ENCODE measurements at regions not wholly inside any gene's neighbourhood (a gene's known extent, or its start where the extent isn't known, plus 50 kb on each side); places are given as distances from the start of the nearest gene placed in this dataset.
"Not testable (repeated sequence)": the region's sequence is repeated elsewhere in the genome, so short reads cannot be mapped to it uniquely, and the experiment has no call there.

- TF ChIP-seq CTCF (IDR thresholded peaks at IDR 0.05; ENCODE audit: unreplicated experiment in 3 of 3), result no peak
- Mint-ChIP-seq H3K27me3 (ENCODE audit: low read depth) (peaks cover 3% of the 10 kb centered on the region), H3K9me3 (peaks cover under 1% of the 10 kb centered on the region), H3K4me1 (peaks cover 7% of the 10 kb centered on the region), H3K36me3 (ENCODE audit: low read depth) (no peaks in the 10 kb centered on the region), H3K27ac (no peak overlapping the region), H3K4me3 (no peak overlapping the region)
Observed at GRCh38 chr4:81335122-81335912, 120.3 kb upstream of the PRKG2 start.

- Mint-ChIP-seq H3K27me3 (ENCODE audit: low read depth) (peaks cover 3% of the 10 kb centered on the region), H3K9me3 (peaks cover 2% of the 10 kb centered on the region), H3K36me3 (ENCODE audit: low read depth) (no peaks in the 10 kb centered on the region), H3K4me3 (no peak overlapping the region), H3K4me1 (peaks cover under 1% of the 10 kb centered on the region), H3K27ac (no peak overlapping the region)
- TF ChIP-seq CTCF (IDR thresholded peaks at IDR 0.05; ENCODE audit: unreplicated experiment in 3 of 3), result no peak
Observed at GRCh38 chr4:81330018-81330417, 115.0 kb upstream of the PRKG2 start.

- TF ChIP-seq CTCF (IDR thresholded peaks at IDR 0.05; ENCODE audit: unreplicated experiment in 3 of 3), result no peak
- no peak overlapping the region for H3K4me3 Mint-ChIP-seq
- peaks cover 18% of the 10 kb centered on the region for H3K9me3 Mint-ChIP-seq
- no peaks in the 10 kb centered on the region for H3K36me3 Mint-ChIP-seq (ENCODE audit: low read depth)
- no peaks in the 10 kb centered on the region for H3K4me1 Mint-ChIP-seq
- no peaks in the 10 kb centered on the region for H3K27me3 Mint-ChIP-seq (ENCODE audit: low read depth)
- no peak overlapping the region for H3K27ac Mint-ChIP-seq
Observed at GRCh38 chr4:81326581-81326980, 111.6 kb upstream of the PRKG2 start.

- H3K27ac Mint-ChIP-seq; H3K4me1 Mint-ChIP-seq; H3K36me3 Mint-ChIP-seq (ENCODE audit: low read depth); H3K4me3 Mint-ChIP-seq; H3K27me3 Mint-ChIP-seq (ENCODE audit: low read depth): not testable (repeated sequence)
- H3K9me3 Mint-ChIP-seq, result peaks cover 18% of the 10 kb centered on the region
Observed at GRCh38 chr4:81324594-81324993, 109.6 kb upstream of the PRKG2 start.

- H3K36me3 Mint-ChIP-seq (ENCODE audit: low read depth), result no peaks in the 10 kb centered on the region
- H3K9me3 Mint-ChIP-seq, result peaks cover 16% of the 10 kb centered on the region
- H3K27me3 Mint-ChIP-seq (ENCODE audit: low read depth), result no peaks in the 10 kb centered on the region
- peaks cover 5% of the 10 kb centered on the region for H3K4me1 Mint-ChIP-seq
- no peak for TF ChIP-seq CTCF (IDR thresholded peaks at IDR 0.05; ENCODE audit: unreplicated experiment in 3 of 3)
- H3K27ac Mint-ChIP-seq, result peak overlapping the region in 2 of 3 experiments; percentile 75 to 84
- no peak overlapping the region for H3K4me3 Mint-ChIP-seq
Observed at GRCh38 chr4:81319657-81320056, 104.6 kb upstream of the PRKG2 start.

GRCh38 chr4:81314897-81315470 lies 100.0 kb upstream of the PRKG2 start:
- Mint-ChIP-seq H3K36me3 (ENCODE audit: low read depth) (no peaks in the 10 kb centered on the region), H3K27ac (peak overlapping the region; percentile 81 to 89 (median 83)), H3K4me3 (peak overlapping the region in 1 of 3 experiments; percentile 21), H3K9me3 (peaks cover 3% of the 10 kb centered on the region), H3K4me1 (peaks cover 11% of the 10 kb centered on the region), H3K27me3 (ENCODE audit: low read depth) (no peaks in the 10 kb centered on the region)
- TF ChIP-seq CTCF (IDR thresholded peaks at IDR 0.05; ENCODE audit: unreplicated experiment in 3 of 3), result no peak

Measured in nephron (organoid).